Stimulated activated CD4-positive, alpha-beta T cell treated with anti-CD3 and anti-CD28 coated beads, Interleukin-2, amount 100 ng/mL, for 48 hours (primary cell): ENCODE measurements at regions not wholly inside any gene's neighbourhood (a gene's known extent, or its start where the extent isn't known, plus 50 kb on each side); places are given as distances from the start of the nearest gene placed in this dataset.
"Not testable (repeated sequence)": the region's sequence is repeated elsewhere in the genome, so short reads cannot be mapped to it uniquely, and the experiment has no call there.

Experiments used
- DNase-seq, 2 donors: peaks; one replicate each; pipeline ENCODE4 v3.0.0-alpha.2; 2020

- DNase-seq = no peak
Measured at GRCh38 chr22:48720662-48721394, 1106.8 kb downstream of the BRD1 start.

- no peak for DNase-seq
Measured at GRCh38 chr22:48719978-48720661, 1107.6 kb downstream of the BRD1 start.

GRCh38 chr22:48718818-48719500, 1108.7 kb downstream of the BRD1 start:
- no peak for DNase-seq

- DNase-seq = no peak
Measured at GRCh38 chr22:48717883-48718817, 1109.5 kb downstream of the BRD1 start.

- no peak for DNase-seq
Measured at GRCh38 chr22:48717076-48717810, 1110.4 kb downstream of the BRD1 start.

GRCh38 chr22:48716154-48716553, 1111.5 kb downstream of the BRD1 start:
- not testable (repeated sequence) for DNase-seq

- no peak for DNase-seq
Measured at GRCh38 chr22:48715511-48715910, 1112.2 kb downstream of the BRD1 start.

- no peak for DNase-seq
Measured at GRCh38 chr22:48714231-48714630, 1113.4 kb downstream of the BRD1 start.

- no peak for DNase-seq
Measured at GRCh38 chr22:48713272-48714205, 1114.1 kb downstream of the BRD1 start.

GRCh38 chr22:48712558-48713271, 1115.0 kb downstream of the BRD1 start:
- no peak for DNase-seq

GRCh38 chr22:48711669-48712068, 1116.0 kb downstream of the BRD1 start:
- no peak for DNase-seq

GRCh38 chr22:48711031-48711431, 1116.6 kb downstream of the BRD1 start:
- DNase-seq = no peak

- no peak for DNase-seq
Measured at GRCh38 chr22:48710410-48710809, 1117.3 kb downstream of the BRD1 start.

- no peak for DNase-seq
Measured at GRCh38 chr22:48709976-48710375, 1117.7 kb downstream of the BRD1 start.

GRCh38 chr22:48709453-48709852, 1118.2 kb downstream of the BRD1 start:
- no peak for DNase-seq

- no peak for DNase-seq
Measured at GRCh38 chr22:48708558-48709245, 1119.0 kb downstream of the BRD1 start.

- no peak for DNase-seq
Measured at GRCh38 chr22:48707763-48708557, 1119.7 kb downstream of the BRD1 start.

GRCh38 chr22:48706934-48707762, 1120.5 kb downstream of the BRD1 start:
- DNase-seq = no peak
